CD4-positive, alpha-beta T cell treated with Interleukin-4 for 1 hour (primary cell): ENCODE measurements at regions not wholly inside any gene's neighbourhood (a gene's known extent, or its start where the extent isn't known, plus 50 kb on each side); places are given as distances from the start of the nearest gene placed in this dataset.
"Not testable (repeated sequence)": the region's sequence is repeated elsewhere in the genome, so short reads cannot be mapped to it uniquely, and the experiment has no call there.

Experiments
- DNase-seq, 2 donors: peaks; one replicate each; pipeline ENCODE4 v3.0.0-alpha.2; 2020 to 2022

DNA sequence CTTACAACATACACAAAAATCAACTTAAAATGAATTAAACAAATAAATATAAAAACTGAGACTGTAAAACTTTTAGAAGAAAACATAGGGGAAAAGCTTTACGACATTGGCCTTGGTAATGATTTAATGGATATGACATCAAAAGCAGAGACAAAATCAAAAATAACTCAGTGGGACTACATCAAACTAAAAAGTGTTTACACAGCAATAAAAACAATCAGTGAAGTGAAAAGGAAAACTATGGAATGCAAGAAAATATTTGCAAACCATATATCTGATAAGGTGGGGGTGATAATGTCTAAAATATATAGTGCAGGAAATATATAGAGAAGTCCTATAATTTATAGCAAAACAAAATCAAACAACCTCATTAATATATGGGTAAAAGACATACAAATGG, 364.4 kb upstream of the INTU start:
- no peak for DNase-seq

GRCh38 chr4:127277023-127277422, 355.7 kb upstream of the INTU start:
- not testable (repeated sequence) for DNase-seq

GRCh38 chr4:127284236-127284635, 348.5 kb upstream of the INTU start:
- DNase-seq = no peak

DNA sequence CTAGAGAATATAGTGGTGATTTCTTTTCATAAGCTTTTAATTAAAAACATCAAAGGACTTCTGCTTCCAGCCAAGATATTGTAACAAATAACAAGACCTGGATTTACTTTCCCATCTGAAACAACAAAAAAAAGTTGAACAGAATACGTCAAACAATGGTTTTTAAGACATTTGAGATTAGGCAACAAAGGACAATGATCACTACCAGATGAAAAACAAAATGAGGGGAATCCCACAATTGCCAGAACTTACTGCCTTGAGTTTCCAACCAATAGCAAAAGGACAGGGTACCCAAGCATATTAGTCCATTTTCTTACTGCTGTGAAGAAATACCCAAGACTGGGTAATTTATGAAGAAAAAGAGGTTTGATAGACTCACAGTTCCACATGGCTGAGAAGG, 341.4 kb upstream of the INTU start:
- DNase-seq = no peak

DNA sequence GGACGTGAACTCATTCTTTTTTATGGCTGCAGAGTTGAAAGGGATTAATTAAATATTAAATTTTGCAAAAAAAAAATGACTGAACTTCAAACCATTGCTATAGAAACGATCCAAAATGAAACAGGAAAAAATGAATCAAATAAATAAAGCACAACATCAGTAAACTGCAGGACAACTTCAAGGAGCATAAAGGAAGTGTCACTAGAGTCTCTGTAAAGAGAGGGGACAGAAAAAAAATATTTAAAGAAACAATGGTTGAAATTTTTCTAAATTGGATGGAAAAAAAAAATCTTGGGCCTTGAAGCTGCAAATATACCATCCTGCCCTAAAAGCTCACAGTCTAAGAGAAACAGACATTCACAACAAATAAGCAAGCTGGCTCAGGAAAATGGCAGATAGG, 339.3 kb upstream of the INTU start:
- DNase-seq = no peak

- no peak for DNase-seq
Observed at GRCh38 chr4:127304356-127304755, 328.4 kb upstream of the INTU start.

GRCh38 chr4:127307996-127308395, 324.8 kb upstream of the INTU start:
- DNase-seq = no peak

GRCh38 chr4:127309369-127310102, 323.2 kb upstream of the INTU start:
- DNase-seq = no peak

DNA sequence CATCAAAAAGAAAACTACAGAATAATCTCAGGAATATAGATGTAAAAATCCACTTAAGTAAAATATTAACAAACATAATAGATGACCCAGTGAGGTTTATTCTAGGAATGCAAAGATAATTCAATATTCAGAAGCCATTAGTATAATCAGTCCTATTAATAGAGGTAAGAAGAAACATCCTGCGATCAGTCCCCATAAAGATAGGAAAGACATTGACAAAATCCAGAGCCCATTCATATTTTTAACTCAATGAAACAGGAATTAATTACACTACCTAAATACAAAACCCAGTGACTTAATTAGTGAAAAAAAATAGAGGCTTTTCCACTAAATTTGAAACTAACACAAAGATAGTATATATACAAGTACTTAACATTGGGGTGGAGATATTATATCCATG, 321.4 kb upstream of the INTU start:
- DNase-seq = no peak

- DNase-seq = no peak
Observed at GRCh38 chr4:127311924-127312323, 320.8 kb upstream of the INTU start.

DNA sequence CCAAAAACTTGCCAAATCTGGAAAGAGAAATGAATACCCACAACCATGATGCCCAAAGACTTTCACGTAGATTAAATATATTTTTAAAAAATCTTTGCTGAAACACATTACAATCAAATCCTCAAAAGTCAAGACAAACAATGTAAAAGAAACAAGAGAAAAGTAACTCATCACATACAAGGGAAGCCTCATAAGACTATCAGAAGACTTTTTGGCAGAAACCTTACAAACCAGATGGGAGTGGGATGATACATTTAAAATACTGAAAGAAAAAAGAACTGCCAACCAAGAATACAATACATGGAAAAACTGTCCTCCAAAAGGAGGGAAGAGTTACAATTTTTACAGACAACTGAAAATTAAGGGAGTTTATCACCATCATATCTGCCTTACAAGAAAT, 319.0 kb upstream of the INTU start:
- DNase-seq = no peak

DNA sequence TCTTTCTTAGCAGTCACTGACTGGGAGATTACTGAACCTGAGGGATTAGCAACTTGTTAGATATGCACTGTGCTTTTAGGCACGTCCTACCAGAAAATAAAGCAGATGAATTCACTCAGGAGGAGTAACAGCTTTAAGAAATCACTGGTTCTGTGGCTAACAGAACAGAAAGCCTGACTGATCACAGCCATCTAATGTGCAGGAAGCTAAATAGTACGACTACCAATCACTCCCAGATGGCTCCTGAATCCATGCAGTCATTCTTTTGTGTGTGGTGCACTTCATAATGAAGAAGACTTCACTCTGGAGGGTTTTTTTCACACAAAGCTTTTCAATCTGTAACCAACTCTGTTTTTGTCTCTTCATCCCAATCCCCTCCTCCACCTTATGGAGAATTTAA, 305.3 kb upstream of the INTU start:
- DNase-seq = no peak

- DNase-seq = no peak
Observed at GRCh38 chr4:127335073-127335620, 297.6 kb upstream of the INTU start.

DNA sequence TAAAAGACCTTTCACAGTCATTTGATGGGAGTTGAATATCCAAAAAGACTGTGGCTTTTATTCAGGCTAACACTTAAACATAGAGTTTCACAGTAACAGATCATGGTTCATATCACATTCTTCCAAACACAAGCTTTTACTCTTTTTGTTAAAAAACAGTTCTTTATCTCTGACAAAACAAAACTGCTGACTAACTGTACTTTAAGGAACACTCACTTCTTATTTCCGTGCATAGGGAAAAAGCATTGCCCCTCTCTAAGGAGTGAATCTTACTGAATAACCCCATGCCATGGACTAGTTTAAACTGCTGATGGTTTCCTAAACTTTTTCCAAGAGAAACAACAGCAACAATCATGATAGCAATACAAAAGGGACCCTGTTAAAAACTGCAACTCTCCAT, 297.0 kb upstream of the INTU start:
- DNase-seq = no peak

DNA sequence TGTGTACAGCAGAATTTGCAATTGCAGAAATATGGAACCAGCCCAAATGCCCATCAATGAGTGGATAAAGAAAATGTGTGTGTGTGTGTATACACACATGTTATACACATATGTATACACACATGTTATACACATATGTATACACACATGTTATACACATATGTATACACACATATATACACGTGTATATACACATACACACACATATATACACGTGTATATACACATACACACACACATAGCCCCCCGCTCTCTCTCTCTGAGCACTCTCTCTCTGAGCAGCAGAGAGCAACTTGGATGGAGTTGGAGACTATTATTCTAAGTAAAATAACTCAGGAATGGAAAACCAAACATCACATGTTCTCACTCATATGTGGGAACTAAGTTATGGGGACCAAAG, 289.6 kb upstream of the INTU start:
- not testable (repeated sequence) for DNase-seq

DNA sequence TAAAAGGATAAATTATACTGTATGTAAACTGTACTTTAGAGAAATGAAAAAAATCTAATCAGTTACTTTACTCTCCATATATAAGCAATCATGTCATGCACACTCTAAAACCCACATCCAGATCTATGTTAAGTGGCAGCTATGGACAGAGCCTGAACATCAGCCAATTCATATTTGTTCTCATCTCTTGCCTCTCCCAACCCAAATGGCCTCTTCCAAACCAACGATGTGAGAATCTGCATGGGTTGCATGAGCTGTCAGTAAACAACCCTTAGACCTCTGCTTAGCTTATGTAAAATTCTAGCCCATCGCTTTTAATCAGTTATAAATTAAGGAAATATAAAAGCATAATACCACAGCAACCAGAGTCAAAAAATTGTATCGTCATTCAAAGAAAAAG, 288.7 kb upstream of the INTU start:
- no peak for DNase-seq

- no peak for DNase-seq
Observed at GRCh38 chr4:127347936-127348335, 284.8 kb upstream of the INTU start.

GRCh38 chr4:127352220-127353113, 280.3 kb upstream of the INTU start:
- DNase-seq = no peak

DNA sequence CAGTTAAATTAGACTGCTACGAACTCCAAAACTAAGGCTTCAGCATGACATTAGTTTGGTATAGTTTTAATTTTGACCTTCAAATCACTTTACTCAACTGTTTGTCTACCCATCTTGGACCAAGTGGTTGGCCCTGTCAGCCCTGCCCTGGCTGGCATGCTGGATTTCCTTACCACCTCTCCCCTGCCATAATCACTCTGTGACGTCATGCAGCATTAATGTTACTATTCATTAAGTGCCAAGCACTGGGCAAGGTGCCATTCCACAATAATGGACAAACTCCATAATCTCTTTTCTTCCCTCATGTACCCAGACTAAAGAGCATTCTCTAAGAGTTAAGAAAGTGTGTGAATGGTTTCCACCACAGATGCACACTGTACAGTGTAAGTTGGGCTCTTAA, 277.0 kb upstream of the INTU start:
- no peak for DNase-seq

DNA sequence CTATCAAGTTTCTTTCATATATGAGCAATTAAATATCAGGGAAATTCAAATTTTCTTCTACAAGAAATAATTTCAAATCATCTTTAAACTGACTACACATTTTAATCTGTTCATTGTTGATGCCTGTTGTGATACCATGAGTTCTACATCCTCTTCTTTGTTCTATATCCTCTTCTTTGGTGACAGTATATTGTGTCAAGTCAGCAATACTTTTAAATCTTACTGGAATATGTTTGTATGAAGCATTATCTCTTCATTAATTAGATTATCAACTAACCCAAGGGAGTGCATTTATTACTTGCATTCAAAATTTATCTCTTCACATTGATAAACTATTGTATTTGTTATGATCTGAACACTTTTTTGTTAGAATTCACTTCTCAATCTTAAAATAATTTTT, 275.0 kb upstream of the INTU start:
- DNase-seq = no peak

DNA sequence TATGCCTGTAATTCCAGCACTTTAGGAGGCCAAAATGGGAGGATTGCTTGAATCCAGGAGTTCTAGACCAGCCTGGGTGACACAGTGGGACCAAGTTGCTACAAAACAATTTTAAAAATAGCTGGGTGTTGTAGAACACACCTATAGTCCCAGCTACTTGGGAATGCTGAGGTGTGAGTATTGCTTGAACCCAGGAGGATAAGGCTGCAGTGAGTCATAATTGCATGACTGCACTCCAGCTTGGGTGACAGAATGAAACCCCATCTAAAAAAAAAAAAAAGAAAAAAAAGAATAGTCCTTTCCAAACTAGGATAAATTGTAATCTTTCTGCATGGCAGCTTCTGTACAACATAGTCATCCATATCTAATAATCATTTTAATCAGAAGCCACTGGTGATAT, 270.1 kb upstream of the INTU start:
- no peak for DNase-seq

DNA sequence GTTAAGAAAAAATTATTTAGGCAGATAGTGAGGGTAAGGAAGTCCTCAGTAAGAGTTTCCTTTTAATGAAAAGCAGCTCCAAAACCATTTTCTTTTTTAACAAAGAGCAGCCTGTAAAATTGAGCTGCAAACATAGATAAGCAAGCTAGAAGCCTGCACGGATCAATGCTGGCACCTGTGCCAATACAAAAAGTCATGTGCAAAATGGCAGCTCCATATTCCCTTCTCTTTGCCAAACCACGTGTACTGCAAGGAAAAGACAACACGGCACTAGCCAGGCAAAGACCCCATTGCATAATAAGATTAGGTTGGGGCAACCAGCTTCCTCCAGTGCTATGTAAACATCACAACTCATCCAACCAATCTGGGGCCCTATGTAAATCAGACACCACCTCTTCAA, 268.4 kb upstream of the INTU start:
- DNase-seq = no peak

GRCh38 chr4:127364911-127365310, 267.8 kb upstream of the INTU start:
- no peak for DNase-seq

DNA sequence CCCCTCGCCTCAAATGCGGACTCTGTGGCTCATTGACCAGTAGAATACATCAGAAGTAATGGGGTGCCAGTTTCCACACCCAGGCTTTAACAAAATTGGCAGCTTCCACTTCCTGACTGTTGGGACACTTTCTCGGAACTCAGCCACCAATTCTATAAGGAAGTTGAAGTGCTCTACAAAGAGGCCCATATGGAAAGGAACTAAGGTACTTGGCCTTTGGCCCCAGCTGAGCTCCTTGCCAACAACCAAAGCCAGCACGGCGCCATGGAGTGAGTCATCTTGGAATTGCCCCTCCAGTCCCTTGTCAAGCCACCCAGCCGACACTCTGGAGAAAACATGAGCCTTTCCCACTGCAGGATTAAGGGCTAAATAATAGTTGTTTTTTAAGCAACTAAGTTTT, 262.2 kb upstream of the INTU start:
- no peak for DNase-seq
